Smooth muscle cell (in vitro differentiated cells): ENCODE measurements at regions not wholly inside any gene's neighbourhood (a gene's known extent, or its start where the extent isn't known, plus 50 kb on each side); places are given as distances from the start of the nearest gene placed in this dataset.

Experiments
- DNase-seq: peaks from one replicate; lab custom pipeline; 2025; ENCODE audit not compliant: unreplicated experiment; lab: John Stamatoyannopoulos, UW
- H2AFZ ChIP-seq: fragments of 200-600 bp; sonication (generic); 2 replicates; pipeline ENCODE4 v1.6.0; 2016; ENCODE audit warnings: antibody characterized with exemption, low read depth, mild to moderate bottlenecking
- H3F3A ChIP-seq: fragments of 200-600 bp; sonication (generic); 2 replicates; pipeline ENCODE4 v1.6.0; 2017; ENCODE audit warnings: antibody characterized with exemption, low read depth
- H3K27ac ChIP-seq: fragments of 200-600 bp; sonication (generic); 2 replicates; pipeline ENCODE4 v1.5.1; 2016; ENCODE audit warnings: low read depth, mild to moderate bottlenecking
- H3K27me3 ChIP-seq: fragments of 200-600 bp; sonication (generic); 2 replicates; pipeline ENCODE4 v1.6.1; 2016; ENCODE audit warnings: low read depth, mild to moderate bottlenecking
- H3K36me3 ChIP-seq: fragments of 200-600 bp; sonication (generic); 2 replicates; pipeline ENCODE4 v1.5.1; 2016; ENCODE audit warnings: low read depth
- H3K4me1 ChIP-seq: fragments of 200-600 bp; sonication (generic); 2 replicates; pipeline ENCODE4 v1.5.1; 2016; ENCODE audit warnings: low read depth
- H3K4me2 ChIP-seq: fragments of 200-600 bp; sonication (generic); 2 replicates; pipeline ENCODE4 v1.6.0; 2016; ENCODE audit warnings: mild to moderate bottlenecking
- H3K4me3 ChIP-seq: fragments of 200-600 bp; sonication (generic); 2 replicates; pipeline ENCODE4 v1.5.1; 2016; ENCODE audit warnings: mild to moderate bottlenecking
- H3K79me2 ChIP-seq: fragments of 200-600 bp; sonication (generic); 2 replicates; pipeline ENCODE4 v1.6.0; 2016; ENCODE audit warnings: low read depth, mild to moderate bottlenecking
- H3K9ac ChIP-seq: fragments of 200-600 bp; sonication (generic); 2 replicates; pipeline ENCODE4 v1.6.0; 2016; ENCODE audit warnings: low read depth
- H3K9me3 ChIP-seq: fragments of 200-600 bp; sonication (generic); replicated peaks from 2 replicates; pipeline ENCODE4 v1.5.1; 2016; ENCODE audit warnings: low read depth
- H4K20me1 ChIP-seq: fragments of 200-600 bp; sonication (generic); 2 replicates; pipeline ENCODE4 v1.6.0; 2016; ENCODE audit warnings: low read depth
- WGBS: methylation state at CpG from one replicate; pipeline ENCODE4 v1.1.7; 2016; ENCODE audit warnings: low lambda C conversion rate; 5-methylcytosine and 5-hydroxymethylcytosine counted together
- TF ChIP-seq, protein P1 (sequence below): fragments of 200-600 bp; sonication (generic); IDR thresholded peaks from 2 replicates; pipeline ENCODE4 v1.5.1; 2017; ENCODE audit warnings: borderline replicate concordance, mild to moderate bottlenecking, antibody characterized with exemption; ENCODE audit not compliant: insufficient read depth, poor library complexity, severe bottlenecking

DNA sequence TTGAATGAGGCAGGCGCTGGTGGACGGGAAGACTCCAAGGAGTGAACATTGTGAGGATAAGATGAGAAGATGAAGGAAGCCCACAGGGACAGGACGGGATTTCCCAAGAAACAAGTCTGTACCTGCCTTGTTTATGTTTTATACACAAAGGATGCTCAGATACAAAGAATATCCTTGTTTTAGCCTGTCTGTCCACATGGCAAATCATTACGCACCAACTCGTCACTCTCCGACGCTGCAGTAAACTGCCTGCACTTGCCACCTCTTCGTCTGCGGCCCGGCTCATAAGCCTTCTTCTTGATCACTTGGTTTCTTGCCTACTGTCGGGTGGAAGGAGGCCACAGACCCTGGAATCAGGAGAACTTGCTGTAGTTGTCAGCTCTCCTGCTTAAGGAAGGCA lies 85.4 kb downstream of the CD83 start:
- Histone ChIP-seq H3K27me3 (no peaks in the 10 kb centered on the region), H3K4me2 (no peak overlapping the region), H3K27ac (no peak overlapping the region), H3K4me1 (no peaks in the 10 kb centered on the region), H3K36me3 (no peaks in the 10 kb centered on the region), H3K9me3 (no peaks in the 10 kb centered on the region), H3F3A (no peaks in the 10 kb centered on the region), H2AFZ (no peak overlapping the region), H3K9ac (no peak overlapping the region), H3K79me2 (no peaks in the 10 kb centered on the region), H3K4me3 (no peak overlapping the region), H4K20me1 (no peaks in the 10 kb centered on the region)
- no peak for DNase-seq
- 85% methylated on average over 11 of the region's 11 CpGs for WGBS
- TF ChIP-seq, protein P1, sequence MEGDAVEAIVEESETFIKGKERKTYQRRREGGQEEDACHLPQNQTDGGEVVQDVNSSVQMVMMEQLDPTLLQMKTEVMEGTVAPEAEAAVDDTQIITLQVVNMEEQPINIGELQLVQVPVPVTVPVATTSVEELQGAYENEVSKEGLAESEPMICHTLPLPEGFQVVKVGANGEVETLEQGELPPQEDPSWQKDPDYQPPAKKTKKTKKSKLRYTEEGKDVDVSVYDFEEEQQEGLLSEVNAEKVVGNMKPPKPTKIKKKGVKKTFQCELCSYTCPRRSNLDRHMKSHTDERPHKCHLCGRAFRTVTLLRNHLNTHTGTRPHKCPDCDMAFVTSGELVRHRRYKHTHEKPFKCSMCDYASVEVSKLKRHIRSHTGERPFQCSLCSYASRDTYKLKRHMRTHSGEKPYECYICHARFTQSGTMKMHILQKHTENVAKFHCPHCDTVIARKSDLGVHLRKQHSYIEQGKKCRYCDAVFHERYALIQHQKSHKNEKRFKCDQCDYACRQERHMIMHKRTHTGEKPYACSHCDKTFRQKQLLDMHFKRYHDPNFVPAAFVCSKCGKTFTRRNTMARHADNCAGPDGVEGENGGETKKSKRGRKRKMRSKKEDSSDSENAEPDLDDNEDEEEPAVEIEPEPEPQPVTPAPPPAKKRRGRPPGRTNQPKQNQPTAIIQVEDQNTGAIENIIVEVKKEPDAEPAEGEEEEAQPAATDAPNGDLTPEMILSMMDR = no peak

DNA sequence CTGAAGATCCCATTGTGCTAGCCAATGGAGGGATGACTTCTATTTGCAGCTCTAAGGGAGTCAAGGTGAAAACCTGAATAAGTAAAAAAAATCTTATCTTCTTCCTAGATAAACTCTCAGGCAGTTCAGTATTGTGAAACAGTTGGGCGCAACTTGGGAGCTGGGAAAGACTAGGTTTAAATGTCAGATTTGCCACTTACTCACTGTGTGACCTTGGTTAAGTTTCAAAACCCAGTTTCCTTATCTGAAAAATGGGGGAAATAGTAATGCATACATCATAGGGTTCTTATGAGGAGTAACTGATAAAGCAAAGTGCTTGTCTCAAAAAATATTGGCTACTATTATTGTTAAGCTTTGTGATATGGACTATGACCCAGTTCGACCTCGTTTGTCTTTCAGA lies 88.8 kb downstream of the CD83 start:
- TF ChIP-seq, protein P1 = no peak
- Histone ChIP-seq H3K4me2 (no peak overlapping the region), H3K4me1 (peaks cover 6% of the 10 kb centered on the region), H3K27me3 (no peaks in the 10 kb centered on the region), H3F3A (no peaks in the 10 kb centered on the region), H3K36me3 (no peaks in the 10 kb centered on the region), H3K4me3 (no peak overlapping the region), H3K27ac (no peak overlapping the region), H3K9me3 (no peaks in the 10 kb centered on the region), H3K79me2 (no peaks in the 10 kb centered on the region), H4K20me1 (no peaks in the 10 kb centered on the region), H3K9ac (no peak overlapping the region), H2AFZ (no peak overlapping the region)
- WGBS = 85% methylated on average over 3 of the region's 3 CpGs
- no peak for DNase-seq

DNA sequence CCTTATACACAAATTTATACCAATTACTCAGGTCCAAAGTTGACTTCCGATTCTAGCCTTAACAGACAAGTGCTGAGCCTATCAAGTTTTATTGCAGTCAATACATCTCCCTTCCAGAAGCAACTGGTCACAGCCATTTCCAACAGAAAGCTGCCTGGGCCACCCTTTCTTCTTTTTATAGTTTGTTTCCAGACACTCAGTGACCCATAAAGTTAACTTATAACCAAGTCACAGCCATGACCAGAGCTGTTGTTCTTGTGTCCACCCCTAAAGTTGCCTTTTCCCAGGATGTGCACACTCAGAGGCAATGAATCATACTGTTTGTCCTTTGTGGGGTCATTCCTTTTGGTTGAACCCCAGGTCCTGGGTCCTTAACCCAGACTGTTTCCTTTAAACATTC lies 89.9 kb downstream of the CD83 start:
- no peaks in the 10 kb centered on the region for H4K20me1 ChIP-seq
- H3F3A ChIP-seq = no peaks in the 10 kb centered on the region
- H3K9ac ChIP-seq = no peak overlapping the region
- no peak overlapping the region for H3K4me2 ChIP-seq
- no peak overlapping the region for H3K27ac ChIP-seq
- H3K4me1 ChIP-seq = peaks cover 11% of the 10 kb centered on the region
- H3K9me3 ChIP-seq = no peaks in the 10 kb centered on the region
- no peak overlapping the region for H3K4me3 ChIP-seq
- no peaks in the 10 kb centered on the region for H3K27me3 ChIP-seq
- 67% methylated on average over 1 of the region's 1 CpG for WGBS
- H3K79me2 ChIP-seq = no peaks in the 10 kb centered on the region
- TF ChIP-seq, protein P1 = no peak
- no peak for DNase-seq
- H2AFZ ChIP-seq = no peak overlapping the region
- no peaks in the 10 kb centered on the region for H3K36me3 ChIP-seq

DNA sequence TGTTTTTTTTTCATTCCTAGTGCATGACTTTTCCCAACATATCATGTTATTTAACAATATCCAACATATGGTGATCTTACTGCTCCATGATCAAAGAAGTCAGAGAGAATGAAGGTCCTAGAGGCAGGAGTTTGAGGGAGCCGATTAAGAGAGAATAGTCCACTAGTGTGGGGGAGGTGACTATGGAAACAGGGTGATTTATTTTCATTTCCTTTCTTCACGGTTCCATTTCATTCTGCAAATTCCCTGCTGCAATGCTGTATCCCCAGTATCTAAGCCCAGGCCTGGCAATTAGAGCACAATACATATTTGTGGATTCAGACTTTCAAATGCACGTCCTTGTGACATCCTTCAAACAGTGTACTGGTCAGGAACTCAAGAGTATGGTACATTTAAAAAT lies 91.4 kb downstream of the CD83 start:
- DNase-seq = no peak
- Histone ChIP-seq H3K4me2 (no peak overlapping the region), H3K36me3 (no peaks in the 10 kb centered on the region), H3K9ac (no peak overlapping the region), H3K4me1 (peaks cover 11% of the 10 kb centered on the region), H3K27ac (no peak overlapping the region), H2AFZ (no peak overlapping the region), H3K4me3 (no peak overlapping the region), H3F3A (no peaks in the 10 kb centered on the region), H3K79me2 (no peaks in the 10 kb centered on the region), H4K20me1 (no peaks in the 10 kb centered on the region), H3K9me3 (no peaks in the 10 kb centered on the region), H3K27me3 (no peaks in the 10 kb centered on the region)
- TF ChIP-seq, protein P1 = no peak
- WGBS = 71% methylated on average over 3 of the region's 3 CpGs
